ENCODE measurements at regions not wholly inside any gene's neighbourhood (a gene's known extent, or its start where the extent isn't known, plus 50 kb on each side); places are given as distances from the start of the nearest gene placed in this dataset.
"Not testable (repeated sequence)": the region's sequence is repeated elsewhere in the genome, so short reads cannot be mapped to it uniquely, and the experiment has no call there.

GRCh38 chr1:115530407-115530806 is 111.4 kb upstream of the VANGL1 start:
- Histone ChIP-seq H3K27me3 (no peaks in the 10 kb centered on the region), H3K36me3 (no peaks in the 10 kb centered on the region), H3K4me1 (no peaks in the 10 kb centered on the region), H3K27ac (no peak overlapping the region), H3K9me3 (peaks cover 0 to 4% (median 0%) of the 10 kb centered on the region in 3 donors), H3K4me3 (no peak overlapping the region)
- WGBS, 2 donors, result 64 to 71% methylated on average over 1 of the region's 1 CpG
- no peak for TF ChIP-seq CTCF (IDR thresholded peaks at IDR 0.05)
- TF ChIP-seq POLR2A (IDR thresholded peaks at IDR 0.05), result no peak
- DNase-seq, result no peak
- intact Hi-C loops (cut with DNase I), result no loop called here

GRCh38 chr1:115529216-115529897 is 112.4 kb upstream of the VANGL1 start:
- H3K9me3 ChIP-seq, result no peaks in the 10 kb centered on the region
- 75 to 78% methylated on average over 2 of the region's 2 CpGs for WGBS, 2 donors
- intact Hi-C loops (cut with DNase I), result no loop called here
- no peak overlapping the region for H3K4me3 ChIP-seq
- H3K36me3 ChIP-seq, result no peaks in the 10 kb centered on the region
- no peaks in the 10 kb centered on the region for H3K27me3 ChIP-seq
- no peak overlapping the region for H3K27ac ChIP-seq
- DNase-seq, result no peak
- TF ChIP-seq POLR2A (IDR thresholded peaks at IDR 0.05), result no peak
- TF ChIP-seq CTCF (IDR thresholded peaks at IDR 0.05), result no peak
- peaks cover 0 to 6% (median under 1%) of the 10 kb centered on the region in 3 donors for H3K4me1 ChIP-seq

GRCh38 chr1:115528336-115528735 is 113.4 kb upstream of the VANGL1 start:
- H3K4me3 ChIP-seq; intact Hi-C loops (cut with DNase I); H3K27me3 ChIP-seq; H3K36me3 ChIP-seq; H3K27ac ChIP-seq; H3K9me3 ChIP-seq; DNase-seq: not testable (repeated sequence)
- 67 to 70% methylated on average over 3 of the region's 3 CpGs for WGBS, 2 donors
- H3K4me1 ChIP-seq, result peaks cover 0 to 16% (median 4%) of the 10 kb centered on the region in 3 donors

GRCh38 chr1:115527746-115528145 is 114.0 kb upstream of the VANGL1 start:
- intact Hi-C loops (cut with DNase I), result no loop called here
- TF ChIP-seq POLR2A (IDR thresholded peaks at IDR 0.05), result no peak
- no peak for TF ChIP-seq CTCF (IDR thresholded peaks at IDR 0.05)
- Histone ChIP-seq H3K27ac (no peak overlapping the region), H3K36me3 (no peaks in the 10 kb centered on the region), H3K27me3 (no peaks in the 10 kb centered on the region), H3K4me3 (no peak overlapping the region), H3K4me1 (peaks cover 0 to 16% (median 4%) of the 10 kb centered on the region in 3 donors), H3K9me3 (no peaks in the 10 kb centered on the region)
- no peak for DNase-seq
- 43 to 62% methylated on average over 5 of the region's 5 CpGs for WGBS, 2 donors

GRCh38 chr1:115526900-115527299 is 114.9 kb upstream of the VANGL1 start:
- Histone ChIP-seq H3K9me3 (no peaks in the 10 kb centered on the region), H3K27ac (no peak overlapping the region), H3K36me3 (no peaks in the 10 kb centered on the region), H3K4me1 (peaks cover 0 to 16% (median 4%) of the 10 kb centered on the region in 3 donors), H3K27me3 (no peaks in the 10 kb centered on the region), H3K4me3 (no peak overlapping the region)
- intact Hi-C loops (cut with DNase I), result no loop called here
- no peak for DNase-seq
- TF ChIP-seq CTCF (IDR thresholded peaks at IDR 0.05) (no peak), POLR2A (IDR thresholded peaks at IDR 0.05) (no peak)

GRCh38 chr1:115524236-115524635 is 117.5 kb upstream of the VANGL1 start:
- no peaks in the 10 kb centered on the region for H3K9me3 ChIP-seq
- peaks cover 0 to 16% (median 4%) of the 10 kb centered on the region in 3 donors for H3K4me1 ChIP-seq
- no peak for DNase-seq
- no peaks in the 10 kb centered on the region for H3K36me3 ChIP-seq
- TF ChIP-seq CTCF (IDR thresholded peaks at IDR 0.05) (no peak), POLR2A (IDR thresholded peaks at IDR 0.05) (no peak)
- no peaks in the 10 kb centered on the region for H3K27me3 ChIP-seq
- H3K4me3 ChIP-seq, result no peak overlapping the region
- H3K27ac ChIP-seq, result peak overlapping the region in 1 of 4 donors; percentile 61
- 50 to 67% methylated on average over 1 of the region's 1 CpG for WGBS, 2 donors
- intact Hi-C loops (cut with DNase I), result no loop called here

Data from esophagus squamous epithelium (tissue), 5 donors.